Fibroblast of lung (primary cell): ENCODE measurements at regions not wholly inside any gene's neighbourhood (a gene's known extent, or its start where the extent isn't known, plus 50 kb on each side); places are given as distances from the start of the nearest gene placed in this dataset.

Source experiments
- DNase-seq, 2 donors: peaks; one replicate each; pipeline versions ENCODE4 v3.0.0 to v3.0.0-alpha.2; 2010; ENCODE audit warnings: low read depth in 2 of 2
- H2AFZ ChIP-seq: 2 replicates; pipeline ENCODE4 v1.5.1; 2012; ENCODE audit warnings: low read length, control low read depth, inconsistent platforms
- H3K27ac ChIP-seq: 2 replicates; pipeline ENCODE4 v1.5.1; 2011; ENCODE audit warnings: low read length, control low read depth; ENCODE audit not compliant: insufficient read depth
- H3K27me3 ChIP-seq: 2 replicates; pipeline ENCODE4 v1.5.1; 2011; ENCODE audit warnings: mild to moderate bottlenecking, low read length; ENCODE audit not compliant: control insufficient read depth, insufficient read depth
- H3K36me3 ChIP-seq: 2 replicates; pipeline ENCODE4 v1.5.1; 2011; ENCODE audit warnings: low read length; ENCODE audit not compliant: control insufficient read depth, insufficient read depth
- H3K4me1 ChIP-seq: 2 replicates; pipeline ENCODE4 v1.5.1; 2011; ENCODE audit warnings: low read length; ENCODE audit not compliant: control insufficient read depth, insufficient read depth; ENCODE audit errors: extremely low read depth
- H3K4me2 ChIP-seq: 2 replicates; pipeline ENCODE4 v1.5.1; 2011; ENCODE audit warnings: low read length, control low read depth; ENCODE audit not compliant: insufficient read depth; ENCODE audit errors: extremely low read depth
- H3K4me3 ChIP-seq, 4 experiments: fragments of 200-600 bp in 1 of 4; sonication (generic) in 1 of 4; replicated peaks in 1 of 4; 2 replicates each; pipeline ENCODE4 v1.5.1; 2011 to 2016; ENCODE audit warnings: low read length in 4 of 4, low read depth in 3 of 4, mild to moderate bottlenecking in 3 of 4, control low read depth in 2 of 4, inconsistent platforms in 1 of 4, mixed read lengths in 1 of 4; ENCODE audit not compliant: insufficient read depth in 1 of 4; ENCODE audit errors: control extremely low read depth in 1 of 4
- H3K79me2 ChIP-seq: 2 replicates; pipeline ENCODE4 v1.5.1; 2012; ENCODE audit warnings: mild to moderate bottlenecking, low read length, inconsistent platforms; ENCODE audit not compliant: control insufficient read depth, insufficient read depth
- H3K9ac ChIP-seq: 2 replicates; pipeline ENCODE4 v1.5.1; 2011; ENCODE audit warnings: mild to moderate bottlenecking, low read length, control low read depth; ENCODE audit not compliant: insufficient read depth
- H3K9me3 ChIP-seq: 2 replicates; pipeline ENCODE4 v1.5.1; 2012; ENCODE audit warnings: low read depth, low read length; ENCODE audit not compliant: control insufficient read depth, insufficient read depth
- H4K20me1 ChIP-seq: 2 replicates; pipeline ENCODE4 v1.5.1; 2011; ENCODE audit warnings: low read length; ENCODE audit not compliant: control insufficient read depth, insufficient read depth; ENCODE audit errors: extremely low read depth
- CTCF ChIP-seq, 2 donors: IDR thresholded peaks in 1 of 2; conservative IDR thresholded peaks in 1 of 2; 1 replicate in 1 of 2; 2 replicates in 1 of 2; pipeline ENCODE4 v1.5.1; 2011 to 2012; ENCODE audit warnings: low read length in 2 of 2, control low read depth in 1 of 2, inconsistent platforms in 1 of 2, low read depth in 1 of 2, mild to moderate bottlenecking in 1 of 2
- EZH2 ChIP-seq: IDR thresholded peaks from 2 replicates; pipeline ENCODE4 v1.5.1; 2012; ENCODE audit warnings: low read length, control low read depth, mild to moderate bottlenecking; ENCODE audit errors: missing control alignments

GRCh38 chr18:70636991-70637390 lies 348.1 kb downstream of the SOCS6 start:
- Histone ChIP-seq H3K9ac (no peak overlapping the region), H3K4me3 (no peak overlapping the region), H4K20me1 (no peaks in the 10 kb centered on the region), H3K27ac (no peak overlapping the region), H3K27me3 (no peaks in the 10 kb centered on the region), H3K9me3 (no peaks in the 10 kb centered on the region), H2AFZ (no peak overlapping the region), H3K4me1 (no peaks in the 10 kb centered on the region), H3K79me2 (no peaks in the 10 kb centered on the region), H3K4me2 (no peak overlapping the region), H3K36me3 (no peaks in the 10 kb centered on the region)
- TF ChIP-seq CTCF (conservative IDR thresholded peaks at IDR 0.05 in 1 of 2, IDR thresholded peaks at IDR 0.05 in 1 of 2; ENCODE audit: low read depth in 1 of 2, low read length in 2 of 2): no peak
- no peak for TF ChIP-seq EZH2
- DNase-seq: peak in 1 of 2 donors; percentile 12

GRCh38 chr18:70634576-70635147 lies 345.8 kb downstream of the SOCS6 start:
- H2AFZ ChIP-seq: no peak overlapping the region
- H3K79me2 ChIP-seq: no peaks in the 10 kb centered on the region
- H3K4me2 ChIP-seq: no peak overlapping the region
- H4K20me1 ChIP-seq: no peaks in the 10 kb centered on the region
- no peak overlapping the region for H3K4me3 ChIP-seq
- no peak for TF ChIP-seq CTCF (conservative IDR thresholded peaks at IDR 0.05 in 1 of 2, IDR thresholded peaks at IDR 0.05 in 1 of 2; ENCODE audit: low read depth in 1 of 2, low read length in 2 of 2)
- TF ChIP-seq EZH2: no peak
- H3K36me3 ChIP-seq: no peaks in the 10 kb centered on the region
- no peaks in the 10 kb centered on the region for H3K9me3 ChIP-seq
- no peaks in the 10 kb centered on the region for H3K4me1 ChIP-seq
- H3K27me3 ChIP-seq: no peaks in the 10 kb centered on the region
- no peak overlapping the region for H3K27ac ChIP-seq
- no peak for DNase-seq
- H3K9ac ChIP-seq: no peak overlapping the region

- Histone ChIP-seq H3K4me3 (no peak overlapping the region), H3K27ac (no peak overlapping the region), H3K27me3 (no peaks in the 10 kb centered on the region), H3K79me2 (no peaks in the 10 kb centered on the region), H4K20me1 (no peaks in the 10 kb centered on the region), H3K36me3 (no peaks in the 10 kb centered on the region), H3K9ac (no peak overlapping the region), H3K9me3 (no peaks in the 10 kb centered on the region), H2AFZ (no peak overlapping the region), H3K4me2 (no peak overlapping the region), H3K4me1 (no peaks in the 10 kb centered on the region)
- DNase-seq: no peak
- TF ChIP-seq CTCF (conservative IDR thresholded peaks at IDR 0.05 in 1 of 2, IDR thresholded peaks at IDR 0.05 in 1 of 2; ENCODE audit: low read depth in 1 of 2, low read length in 2 of 2) (no peak), EZH2 (no peak)
Measured at GRCh38 chr18:70627182-70627802, 338.4 kb downstream of the SOCS6 start.
